ENCODE measurements at regions not wholly inside any gene's neighbourhood (a gene's known extent, or its start where the extent isn't known, plus 50 kb on each side); places are given as distances from the start of the nearest gene placed in this dataset.

GRCh38 chr10:129369566-129369965 lies 97.5 kb upstream of the MGMT start:
- H3K9me3 Mint-ChIP-seq, result no peaks in the 10 kb centered on the region
- no peaks in the 10 kb centered on the region for H3K36me3 Mint-ChIP-seq (ENCODE audit: low read depth)
- H3K4me1 Mint-ChIP-seq, result peaks cover 19% of the 10 kb centered on the region
- TF ChIP-seq CTCF (IDR thresholded peaks at IDR 0.05; ENCODE audit: unreplicated experiment in 3 of 3), result no peak
- peaks cover 29% of the 10 kb centered on the region for H3K27me3 Mint-ChIP-seq (ENCODE audit: low read depth)
- no peak overlapping the region for H3K27ac Mint-ChIP-seq
- H3K4me3 Mint-ChIP-seq, result no peak overlapping the region

GRCh38 chr10:129371541-129371940 lies 95.5 kb upstream of the MGMT start:
- Mint-ChIP-seq H3K27ac (no peak overlapping the region), H3K4me3 (no peak overlapping the region), H3K36me3 (ENCODE audit: low read depth) (no peaks in the 10 kb centered on the region), H3K27me3 (ENCODE audit: low read depth) (peaks cover 33% of the 10 kb centered on the region), H3K9me3 (no peaks in the 10 kb centered on the region), H3K4me1 (peaks cover 19% of the 10 kb centered on the region)
- TF ChIP-seq CTCF (IDR thresholded peaks at IDR 0.05; ENCODE audit: unreplicated experiment in 3 of 3), result no peak

GRCh38 chr10:129372172-129372571 lies 94.9 kb upstream of the MGMT start:
- peaks cover 33% of the 10 kb centered on the region for H3K27me3 Mint-ChIP-seq (ENCODE audit: low read depth)
- peak overlapping the region in 1 of 3 experiments; percentile 2 for H3K27ac Mint-ChIP-seq
- H3K9me3 Mint-ChIP-seq, result no peaks in the 10 kb centered on the region
- no peak overlapping the region for H3K4me3 Mint-ChIP-seq
- H3K4me1 Mint-ChIP-seq, result peaks cover 19% of the 10 kb centered on the region
- no peak for TF ChIP-seq CTCF (IDR thresholded peaks at IDR 0.05; ENCODE audit: unreplicated experiment in 3 of 3)
- no peaks in the 10 kb centered on the region for H3K36me3 Mint-ChIP-seq (ENCODE audit: low read depth)

GRCh38 chr10:129373231-129373630 lies 93.8 kb upstream of the MGMT start:
- H3K27ac Mint-ChIP-seq, result no peak overlapping the region
- no peaks in the 10 kb centered on the region for H3K9me3 Mint-ChIP-seq
- TF ChIP-seq CTCF (IDR thresholded peaks at IDR 0.05; ENCODE audit: unreplicated experiment in 3 of 3), result no peak

GRCh38 chr10:129373718-129374117 lies 93.3 kb upstream of the MGMT start:
- H3K27me3 Mint-ChIP-seq (ENCODE audit: low read depth), result peaks cover 33% of the 10 kb centered on the region
- H3K4me1 Mint-ChIP-seq, result peaks cover 19% of the 10 kb centered on the region
- no peak overlapping the region for H3K4me3 Mint-ChIP-seq
- no peaks in the 10 kb centered on the region for H3K36me3 Mint-ChIP-seq (ENCODE audit: low read depth)
- no peak overlapping the region for H3K27ac Mint-ChIP-seq
- no peak for TF ChIP-seq CTCF (IDR thresholded peaks at IDR 0.05; ENCODE audit: unreplicated experiment in 3 of 3)
- no peaks in the 10 kb centered on the region for H3K9me3 Mint-ChIP-seq

More at GRCh38 chr10:129373231-129373630, 93.8 kb upstream of the MGMT start:
- Mint-ChIP-seq H3K4me3 (no peak overlapping the region), H3K27me3 (ENCODE audit: low read depth) (peaks cover 33% of the 10 kb centered on the region), H3K36me3 (ENCODE audit: low read depth) (no peaks in the 10 kb centered on the region), H3K4me1 (peaks cover 19% of the 10 kb centered on the region)

GRCh38 chr10:129375171-129375570 lies 91.9 kb upstream of the MGMT start:
- Mint-ChIP-seq H3K9me3 (no peaks in the 10 kb centered on the region), H3K36me3 (ENCODE audit: low read depth) (no peaks in the 10 kb centered on the region), H3K4me3 (no peak overlapping the region), H3K4me1 (peaks cover 8% of the 10 kb centered on the region), H3K27me3 (ENCODE audit: low read depth) (peaks cover 28% of the 10 kb centered on the region), H3K27ac (no peak overlapping the region)
- no peak for TF ChIP-seq CTCF (IDR thresholded peaks at IDR 0.05; ENCODE audit: unreplicated experiment in 3 of 3)
